Neural cell (in vitro differentiated cells): ENCODE measurements at regions not wholly inside any gene's neighbourhood (a gene's known extent, or its start where the extent isn't known, plus 50 kb on each side); places are given as distances from the start of the nearest gene placed in this dataset.

Experiments
- REST ChIP-seq: IDR thresholded peaks from 2 replicates; pipeline ENCODE4 v1.6.1; 2012; ENCODE audit warnings: borderline replicate concordance
- TAF1 ChIP-seq: IDR thresholded peaks from 2 replicates; pipeline ENCODE4 v1.6.1; 2012; ENCODE audit warnings: low read depth

- TF ChIP-seq REST (no peak), TAF1 (no peak)
Measured at GRCh38 chr1:216855810-216856209, 132.6 kb upstream of the ESRRG start.
